PC-3 (cell line): ENCODE measurements at regions not wholly inside any gene's neighbourhood (a gene's known extent, or its start where the extent isn't known, plus 50 kb on each side); places are given as distances from the start of the nearest gene placed in this dataset.

ENCODE experiments used
- ATAC-seq: fragments of 200-7000 bp; cut with Tn5 transposase; 2 replicates; pipeline ENCODE4 v1.9.1; 2020; ENCODE audit warnings: mild to moderate bottlenecking, moderate library complexity
- BruUV-seq: library from RNA; stranded (reverse); fragments of 400-500 nt; replicated peaks from 2 replicates; lab custom pipeline; 2021; lab: Mats Ljungman, UMichigan
- CTCF ChIA-PET: fragments of 300-600 bp; sonication (Branson Sonifier 250); formaldehyde crosslinking; loops from one replicate; lab custom pipeline; 2022; ENCODE audit warnings: antibody characterized with exemption; lab: Charles Lee
- POLR2A ChIA-PET: fragments of 300-600 bp; sonication (Branson Sonifier 250); formaldehyde crosslinking; loops from one replicate; lab custom pipeline; 2022; ENCODE audit warnings: antibody characterized with exemption; ENCODE audit not compliant: unreplicated experiment; lab: Charles Lee
- DNase-seq: peaks from one replicate; pipeline ENCODE4 v3.0.0-alpha.2; 2015
- H2AFZ ChIP-seq: fragments of 300-600 bp; sonication (generic); 2 replicates; pipeline ENCODE4 v1.6.0; 2016; ENCODE audit warnings: antibody characterized with exemption, low read length
- H3F3A ChIP-seq: fragments of 300-600 bp; sonication (generic); one replicate; pipeline ENCODE4 v1.6.0; 2017; ENCODE audit warnings: antibody characterized with exemption, low read length, control low read depth, mild to moderate bottlenecking; ENCODE audit not compliant: unreplicated experiment
- H3K27ac ChIP-seq: fragments of 300-600 bp; sonication (generic); 2 replicates; pipeline ENCODE4 v1.5.1; 2016; ENCODE audit warnings: mild to moderate bottlenecking, low read length
- H3K27me3 ChIP-seq: fragments of 300-600 bp; sonication (generic); 2 replicates; pipeline ENCODE4 v1.6.1; 2016; ENCODE audit warnings: low read length, mixed read lengths
- H3K36me3 ChIP-seq: fragments of 300-600 bp; sonication (generic); 2 replicates; pipeline ENCODE4 v1.6.1; 2016; ENCODE audit warnings: low read depth, mixed run types, low read length, mixed read lengths
- H3K4me1 ChIP-seq: fragments of 300-600 bp; sonication (generic); 2 replicates; pipeline ENCODE4 v1.5.1; 2016; ENCODE audit warnings: low read length; ENCODE audit not compliant: insufficient read depth
- H3K4me2 ChIP-seq: fragments of 300-600 bp; sonication (generic); 2 replicates; pipeline ENCODE4 v1.6.0; 2016; ENCODE audit warnings: low read length
- H3K4me3 ChIP-seq: fragments of 300-600 bp; sonication (generic); 2 replicates; pipeline ENCODE4 v1.5.1; 2016; ENCODE audit warnings: mild to moderate bottlenecking, low read length, mixed read lengths
- H3K79me2 ChIP-seq: fragments of 300-600 bp; sonication (generic); 2 replicates; pipeline ENCODE4 v1.6.1; 2017; ENCODE audit warnings: low read length, mixed read lengths
- H3K9ac ChIP-seq: fragments of 300-600 bp; sonication (generic); 2 replicates; pipeline ENCODE4 v1.6.0; 2016; ENCODE audit warnings: mild to moderate bottlenecking, low read length
- H3K9me2 ChIP-seq: fragments of 300-600 bp; sonication (generic); replicated peaks from 2 replicates; pipeline ENCODE4 v1.6.1; 2016; ENCODE audit warnings: mixed run types, low read length, mixed read lengths
- H3K9me3 ChIP-seq: fragments of 300-600 bp; sonication (generic); 2 replicates; pipeline ENCODE4 v1.6.1; 2016; ENCODE audit warnings: low read length, mixed read lengths
- H4K20me1 ChIP-seq: fragments of 300-600 bp; sonication (generic); 2 replicates; pipeline ENCODE4 v1.6.1; 2016; ENCODE audit warnings: low read length, mixed read lengths
- EZH2 ChIP-seq: fragments of 300-600 bp; sonication (generic); IDR thresholded peaks from one replicate; pipeline ENCODE4 v1.6.1; 2017; ENCODE audit warnings: antibody characterized with exemption, mild to moderate bottlenecking, low read length; ENCODE audit not compliant: unreplicated experiment
- EZH2phosphoT487 ChIP-seq: fragments of 300-600 bp; sonication (generic); IDR thresholded peaks from 2 replicates; pipeline ENCODE4 v1.6.1; 2018; ENCODE audit warnings: mild to moderate bottlenecking, antibody characterized with exemption, low read length, borderline replicate concordance
- intact Hi-C: fragments of 100-400 bp; cut with micrococcal nuclease; formaldehyde crosslinking; loops from 2 replicates; pipeline ENCODE4 v1.9.0; 2023
- TF ChIP-seq, protein P1 (sequence below): fragments of 300-600 bp; sonication (generic); conservative IDR thresholded peaks from 2 replicates; pipeline ENCODE4 v1.5.1; 2017; ENCODE audit warnings: antibody characterized with exemption, low read depth, mild to moderate bottlenecking, low read length

DNA sequence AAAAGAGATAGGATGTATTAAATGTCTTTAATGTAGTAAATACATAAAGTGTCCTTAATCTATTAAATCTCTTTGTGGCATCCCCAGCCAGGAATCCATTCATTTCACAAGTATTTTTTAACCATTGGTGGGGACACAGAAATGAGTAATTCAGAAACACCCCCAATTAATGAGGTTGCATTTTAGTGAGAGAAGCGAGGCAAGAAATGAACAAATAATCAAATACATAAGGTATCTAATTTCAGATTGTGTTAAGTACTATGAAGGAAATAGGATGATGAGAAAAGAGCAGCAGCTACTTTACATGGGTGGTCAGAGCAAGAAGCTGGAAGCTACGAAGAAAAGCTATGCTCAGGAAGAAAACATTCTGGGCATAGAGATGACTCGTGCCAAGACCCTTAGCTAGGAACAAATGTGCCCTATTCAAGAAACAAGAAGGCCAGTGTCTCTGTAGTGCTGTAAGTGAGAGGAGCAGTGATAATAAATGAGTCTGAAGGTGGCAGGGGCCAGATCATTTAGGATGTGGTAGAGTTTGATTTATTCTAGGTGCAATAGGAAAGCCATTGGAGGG, 60.5 kb upstream of the IGF1 start:
- H3K36me3 ChIP-seq = no peaks in the 10 kb centered on the region
- no peaks in the 10 kb centered on the region for H3K4me1 ChIP-seq
- CTCF ChIA-PET = no interaction called here
- no peaks in the 10 kb centered on the region for H3K9me3 ChIP-seq
- no peaks in the 10 kb centered on the region for H3K9me2 ChIP-seq
- H3K79me2 ChIP-seq = no peaks in the 10 kb centered on the region
- no peak for DNase-seq
- H3K27ac ChIP-seq = no peak overlapping the region
- H4K20me1 ChIP-seq = no peaks in the 10 kb centered on the region
- H2AFZ ChIP-seq = no peak overlapping the region
- no peak for ATAC-seq
- H3K4me2 ChIP-seq = no peak overlapping the region
- no peaks in the 10 kb centered on the region for H3F3A ChIP-seq
- no peaks in the 10 kb centered on the region for H3K27me3 ChIP-seq
- no TSS peak for BruUV-seq
- H3K4me3 ChIP-seq = no peak overlapping the region
- POLR2A ChIA-PET = no interaction called here
- no peak overlapping the region for H3K9ac ChIP-seq
- TF ChIP-seq EZH2 = no peak
- TF ChIP-seq EZH2phosphoT487 = no peak
- TF ChIP-seq, protein P1, sequence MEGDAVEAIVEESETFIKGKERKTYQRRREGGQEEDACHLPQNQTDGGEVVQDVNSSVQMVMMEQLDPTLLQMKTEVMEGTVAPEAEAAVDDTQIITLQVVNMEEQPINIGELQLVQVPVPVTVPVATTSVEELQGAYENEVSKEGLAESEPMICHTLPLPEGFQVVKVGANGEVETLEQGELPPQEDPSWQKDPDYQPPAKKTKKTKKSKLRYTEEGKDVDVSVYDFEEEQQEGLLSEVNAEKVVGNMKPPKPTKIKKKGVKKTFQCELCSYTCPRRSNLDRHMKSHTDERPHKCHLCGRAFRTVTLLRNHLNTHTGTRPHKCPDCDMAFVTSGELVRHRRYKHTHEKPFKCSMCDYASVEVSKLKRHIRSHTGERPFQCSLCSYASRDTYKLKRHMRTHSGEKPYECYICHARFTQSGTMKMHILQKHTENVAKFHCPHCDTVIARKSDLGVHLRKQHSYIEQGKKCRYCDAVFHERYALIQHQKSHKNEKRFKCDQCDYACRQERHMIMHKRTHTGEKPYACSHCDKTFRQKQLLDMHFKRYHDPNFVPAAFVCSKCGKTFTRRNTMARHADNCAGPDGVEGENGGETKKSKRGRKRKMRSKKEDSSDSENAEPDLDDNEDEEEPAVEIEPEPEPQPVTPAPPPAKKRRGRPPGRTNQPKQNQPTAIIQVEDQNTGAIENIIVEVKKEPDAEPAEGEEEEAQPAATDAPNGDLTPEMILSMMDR = no peak
- intact Hi-C loops = no loop called here

DNA sequence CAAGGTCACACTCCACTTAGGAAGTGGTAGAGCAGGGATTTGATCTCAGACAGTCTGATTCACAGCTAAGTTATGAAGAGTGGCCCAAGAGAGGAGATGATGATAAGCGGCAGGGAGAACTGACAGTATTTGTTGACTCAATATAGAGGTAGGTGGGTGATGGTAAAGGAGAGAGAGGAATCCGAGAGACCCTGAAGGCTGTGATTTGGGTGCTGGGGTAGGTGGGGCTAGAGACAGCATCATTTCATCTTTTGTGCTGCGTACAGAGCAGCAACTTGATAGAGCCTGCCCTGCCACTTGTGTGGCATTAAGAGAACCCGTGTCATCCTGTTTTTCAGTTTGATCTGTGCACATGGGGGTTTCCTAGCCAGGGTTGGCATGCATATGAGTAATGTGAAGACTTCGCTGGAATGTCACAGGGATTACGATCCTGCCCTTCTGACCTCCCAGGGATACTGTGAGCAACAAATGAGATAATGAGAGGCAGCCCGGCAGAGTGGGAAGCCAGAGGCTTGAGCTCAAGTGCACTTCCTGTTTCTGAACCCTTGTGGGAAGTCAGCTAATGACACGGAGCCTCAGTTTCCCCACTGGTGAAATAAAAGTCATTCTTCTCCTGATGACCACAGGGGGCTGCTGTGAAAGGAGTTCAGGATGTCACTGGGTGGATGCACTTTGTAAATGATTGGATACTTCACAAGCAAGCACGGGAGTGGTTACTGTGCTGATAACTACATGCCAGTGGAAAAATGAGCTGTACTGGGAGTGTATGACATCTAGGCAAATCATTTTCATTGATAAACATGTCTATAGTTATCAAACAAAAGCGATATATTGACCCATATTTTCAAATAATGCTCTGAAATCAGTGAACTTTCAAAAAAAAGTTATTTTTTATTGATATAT, 59.5 kb upstream of the IGF1 start:
- H3K4me1 ChIP-seq = no peaks in the 10 kb centered on the region
- ATAC-seq (no peak), DNase-seq (no peak)
- no peaks in the 10 kb centered on the region for H3K9me2 ChIP-seq
- intact Hi-C loops = no loop called here
- ChIA-PET POLR2A (no interaction called here), CTCF (no interaction called here)
- no peak overlapping the region for H3K27ac ChIP-seq
- no peak overlapping the region for H3K4me2 ChIP-seq
- H3K9me3 ChIP-seq = no peaks in the 10 kb centered on the region
- H3K4me3 ChIP-seq = no peak overlapping the region
- no TSS peak for BruUV-seq
- H4K20me1 ChIP-seq = no peaks in the 10 kb centered on the region
- no peaks in the 10 kb centered on the region for H3K27me3 ChIP-seq
- TF ChIP-seq EZH2phosphoT487 = no peak
- TF ChIP-seq EZH2 = no peak
- TF ChIP-seq, protein P1 = no peak
- H3K9ac ChIP-seq = no peak overlapping the region
- no peaks in the 10 kb centered on the region for H3K36me3 ChIP-seq
- H2AFZ ChIP-seq = no peak overlapping the region
- no peaks in the 10 kb centered on the region for H3K79me2 ChIP-seq
- H3F3A ChIP-seq = no peaks in the 10 kb centered on the region

DNA sequence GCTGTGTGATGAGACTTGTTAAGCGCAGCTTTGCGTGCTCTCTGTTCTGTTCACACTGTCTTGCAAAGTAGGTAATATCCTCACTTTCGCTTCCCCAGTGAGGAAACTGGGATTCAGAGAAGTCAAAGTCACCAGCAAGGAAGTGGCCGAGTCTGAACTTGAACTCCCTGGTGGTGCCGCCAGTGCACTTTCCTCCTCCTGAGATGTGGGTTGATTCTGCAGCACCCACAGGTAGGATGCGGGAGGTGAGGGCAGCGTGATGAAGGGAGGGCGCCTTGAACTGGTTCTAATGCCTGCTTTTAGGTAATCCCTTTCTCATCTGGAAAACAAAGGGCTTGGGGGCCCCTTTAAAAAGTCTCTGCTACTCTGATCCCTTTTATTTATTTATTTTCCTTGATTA, 54.9 kb upstream of the IGF1 start:
- Histone ChIP-seq H3K9ac (no peak overlapping the region), H3K79me2 (no peaks in the 10 kb centered on the region), H2AFZ (no peak overlapping the region), H3K9me3 (0 out of 2 replicates have a peak, but pooled peaks cover 6% of the 10 kb centered on the region), H3K9me2 (no peaks in the 10 kb centered on the region), H3K4me1 (no peaks in the 10 kb centered on the region), H3F3A (no peaks in the 10 kb centered on the region), H3K27me3 (no peaks in the 10 kb centered on the region), H3K4me2 (no peak overlapping the region), H4K20me1 (no peaks in the 10 kb centered on the region), H3K36me3 (no peaks in the 10 kb centered on the region), H3K27ac (no peak overlapping the region), H3K4me3 (no peak overlapping the region)
- intact Hi-C loops = no loop called here
- no peak for TF ChIP-seq EZH2
- no peak for TF ChIP-seq EZH2phosphoT487
- TF ChIP-seq, protein P1 = no peak
- ChIA-PET CTCF (no interaction called here), POLR2A (no interaction called here)
- ATAC-seq = no peak
- no TSS peak for BruUV-seq
- DNase-seq = no peak
